Right forelimb (tissue), 1 donor: ENCODE measurements at regions not wholly inside any gene's neighbourhood (a gene's known extent, or its start where the extent isn't known, plus 50 kb on each side); places are given as distances from the start of the nearest gene placed in this dataset.
"Not testable (repeated sequence)": the region's sequence is repeated elsewhere in the genome, so short reads cannot be mapped to it uniquely, and the experiment has no call there.

Experiments used
- DNase-seq: peaks from one replicate; pipeline ENCODE4 v3.0.0-alpha.2; 2018

- no peak for DNase-seq
Measured at GRCh38 chr3:177249203-177249602, 51.9 kb upstream of the TBL1XR1 start.

DNA sequence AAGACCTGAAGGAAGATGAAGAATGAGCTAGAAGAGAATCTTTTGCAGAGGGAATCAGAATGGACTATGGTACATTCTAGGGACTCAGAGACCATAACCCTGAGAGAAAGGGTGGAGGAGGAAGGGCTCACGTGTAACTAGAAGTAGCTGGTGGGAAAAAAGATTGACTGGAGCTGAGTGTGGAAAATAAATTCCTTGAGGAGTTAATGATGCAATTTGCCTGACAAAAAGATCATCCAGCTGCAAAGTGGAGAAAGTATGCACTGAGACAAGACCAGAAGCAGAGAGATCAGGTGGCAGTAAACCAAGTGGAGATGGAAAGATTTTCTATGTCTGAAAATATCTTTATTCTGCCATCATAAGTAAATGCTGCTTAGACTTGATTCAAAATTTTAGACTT lies 52.9 kb upstream of the TBL1XR1 start:
- DNase-seq = no peak

GRCh38 chr3:177251755-177252154 lies 54.5 kb upstream of the TBL1XR1 start:
- DNase-seq = no peak

GRCh38 chr3:177257006-177257405 lies 59.7 kb upstream of the TBL1XR1 start:
- no peak for DNase-seq

GRCh38 chr3:177257625-177258024 lies 60.3 kb upstream of the TBL1XR1 start:
- no peak for DNase-seq

GRCh38 chr3:177262396-177262795 lies 65.1 kb upstream of the TBL1XR1 start:
- DNase-seq = no peak

DNA sequence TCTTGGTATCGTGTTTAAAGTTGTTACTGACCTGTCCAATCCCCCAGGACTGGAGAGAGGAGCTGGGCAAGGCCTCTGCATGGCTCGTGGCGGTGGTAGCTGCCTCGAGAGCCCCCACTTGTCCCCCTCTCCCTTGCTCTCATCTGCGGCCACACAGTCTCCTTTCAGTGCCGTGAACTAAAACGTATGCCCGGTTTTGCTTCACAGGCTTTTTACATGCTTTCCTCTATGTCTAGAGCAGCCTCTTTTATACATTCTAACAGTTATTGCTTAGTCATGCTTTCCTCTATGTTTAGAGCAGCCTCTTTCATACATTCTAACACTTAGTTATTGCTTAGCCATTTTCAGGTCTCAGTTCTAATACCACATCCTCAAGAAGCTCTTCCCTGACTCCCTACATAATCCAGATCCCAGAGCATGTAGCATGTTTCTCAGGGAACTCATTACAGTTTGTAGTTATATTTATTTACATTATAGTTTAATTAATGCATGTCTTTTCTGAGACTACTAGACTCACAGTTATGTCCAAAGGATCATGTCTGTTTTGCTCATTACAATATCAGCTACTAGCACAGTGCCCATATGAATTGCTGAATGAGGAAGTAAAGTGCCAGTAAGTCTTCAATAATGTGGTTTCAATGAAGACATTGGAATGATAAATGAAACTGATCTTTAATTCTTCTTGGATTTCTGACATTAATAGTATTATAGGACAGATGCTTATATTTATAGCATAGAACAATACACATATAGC lies 66.5 kb upstream of the TBL1XR1 start:
- DNase-seq = peak; percentile 48

- not testable (repeated sequence) for DNase-seq
Measured at GRCh38 chr3:177271811-177272501, 74.7 kb upstream of the TBL1XR1 start.

DNA sequence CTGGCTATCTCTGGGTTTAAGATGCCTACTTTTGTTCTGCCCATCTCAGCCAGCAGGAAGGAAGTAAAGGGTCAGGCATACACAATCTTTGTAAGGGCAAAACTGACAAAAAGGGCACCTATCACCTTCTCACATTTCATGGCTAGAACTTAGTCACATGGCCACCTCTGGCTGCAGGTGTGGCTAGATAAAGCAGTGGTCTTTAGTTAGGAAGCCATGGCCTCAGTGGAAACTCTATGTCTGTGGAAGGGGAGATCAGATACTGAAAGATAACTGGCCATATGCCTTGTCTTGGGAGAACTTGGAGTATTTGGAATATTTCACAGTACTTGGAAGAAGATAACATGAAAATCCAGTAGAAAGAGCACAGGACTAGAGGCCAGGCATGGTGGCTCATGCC lies 80.7 kb upstream of the TBL1XR1 start:
- no peak for DNase-seq

GRCh38 chr3:177279118-177279815 lies 82.0 kb upstream of the TBL1XR1 start:
- no peak for DNase-seq

GRCh38 chr3:177281292-177282118 lies 84.2 kb upstream of the TBL1XR1 start:
- no peak for DNase-seq

DNA sequence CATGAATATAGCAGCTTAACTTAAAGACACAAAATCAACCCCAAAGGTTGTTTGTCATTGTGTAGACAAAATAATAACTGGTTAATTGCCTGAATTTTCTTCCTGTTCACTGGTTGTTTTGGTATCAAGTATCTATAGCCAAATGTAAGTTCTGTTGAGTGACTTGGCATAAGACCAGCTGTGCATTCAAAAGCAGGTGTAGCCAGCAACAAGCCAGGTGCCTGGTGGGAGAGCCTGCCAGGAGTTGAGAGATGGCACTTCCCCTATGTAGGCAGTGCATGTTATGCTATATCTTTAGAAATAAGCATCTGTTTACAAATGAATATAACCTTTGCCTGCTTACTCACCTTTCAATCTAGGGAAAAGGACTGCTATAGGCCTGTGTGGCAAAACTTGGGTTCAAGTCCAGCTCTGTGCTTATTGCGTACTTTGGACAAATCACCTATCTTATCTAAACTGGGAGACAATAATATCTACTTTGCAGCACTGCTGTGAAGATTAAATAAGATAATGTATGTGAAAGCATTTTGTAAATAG lies 84.9 kb upstream of the TBL1XR1 start:
- DNase-seq = no peak

DNA sequence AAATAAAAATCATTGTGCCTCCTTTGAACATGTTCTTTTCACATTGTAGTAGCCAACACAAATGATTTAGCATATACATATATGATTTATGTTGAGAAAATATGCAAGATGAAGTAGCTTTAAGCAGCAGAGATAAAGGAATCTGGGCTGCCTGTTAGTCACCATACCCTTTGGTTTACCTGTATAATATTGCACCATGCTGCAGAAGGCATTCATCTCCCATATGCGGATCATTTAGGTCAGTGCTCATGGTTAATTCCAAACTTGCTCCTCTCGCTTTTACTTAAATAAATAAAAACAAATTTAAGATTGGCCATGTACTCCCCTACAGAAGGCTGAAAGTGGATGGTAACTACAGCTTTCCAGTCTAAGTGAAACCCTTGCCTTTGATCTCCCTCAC lies 86.7 kb upstream of the TBL1XR1 start:
- DNase-seq = no peak

- DNase-seq = no peak
Measured at GRCh38 chr3:177284383-177284881, 87.2 kb upstream of the TBL1XR1 start.

- DNase-seq = no peak
Measured at GRCh38 chr3:177286034-177286433, 88.8 kb upstream of the TBL1XR1 start.

GRCh38 chr3:177287231-177287630 lies 89.9 kb upstream of the TBL1XR1 start:
- no peak for DNase-seq

- no peak for DNase-seq
Measured at GRCh38 chr3:177290633-177291032, 93.4 kb upstream of the TBL1XR1 start.

- DNase-seq = no peak
Measured at GRCh38 chr3:177294221-177294620, 96.9 kb upstream of the TBL1XR1 start.

- DNase-seq = no peak
Measured at GRCh38 chr3:177295116-177295515, 97.8 kb upstream of the TBL1XR1 start.

GRCh38 chr3:177299250-177299649 lies 102.0 kb upstream of the TBL1XR1 start:
- no peak for DNase-seq

- no peak for DNase-seq
Measured at GRCh38 chr3:177300039-177300833, 103.0 kb upstream of the TBL1XR1 start.

DNA sequence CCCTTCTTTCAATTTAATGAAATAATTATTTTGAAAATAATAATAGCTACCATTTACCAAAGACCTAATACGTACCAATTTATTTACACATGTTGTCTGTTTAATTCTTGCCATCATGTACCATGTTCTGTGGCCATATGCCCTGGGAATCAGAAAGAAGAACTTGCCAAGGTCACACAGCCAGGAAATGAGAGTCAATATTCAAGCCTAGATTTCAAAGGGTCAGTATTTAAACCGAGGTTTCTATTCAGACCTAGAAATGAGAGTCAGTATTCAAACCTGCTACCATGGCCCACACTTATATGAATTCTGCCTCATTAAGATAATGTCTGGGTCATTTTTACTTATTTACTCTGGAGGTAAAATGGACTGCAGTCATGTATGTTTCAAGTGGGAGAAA lies 103.6 kb upstream of the TBL1XR1 start:
- no peak for DNase-seq
